Liver (tissue), 7 donors: ENCODE measurements at regions not wholly inside any gene's neighbourhood (a gene's known extent, or its start where the extent isn't known, plus 50 kb on each side); places are given as distances from the start of the nearest gene placed in this dataset.

ENCODE experiments used
- DNase-seq: peaks from one replicate; pipeline ENCODE4 v3.0.0-alpha.2; 2017; ENCODE audit warnings: low spot score
- H3K27ac ChIP-seq, 2 donors: one replicate each; pipeline ENCODE4 v1.7.0; 2013; ENCODE audit warnings: inconsistent platforms in 2 of 2, low read length in 2 of 2, control low read depth in 1 of 2, low read depth in 1 of 2, mild to moderate bottlenecking in 1 of 2
- H3K27me3 ChIP-seq, 4 donors: one replicate each; pipeline versions ENCODE4 v1.6.1 to v1.7.0; 2013; ENCODE audit warnings: low read length in 3 of 4, inconsistent platforms in 1 of 4, mild to moderate bottlenecking in 1 of 4, moderate library complexity in 1 of 4; ENCODE audit not compliant: control insufficient read depth in 4 of 4, insufficient read depth in 4 of 4
- H3K36me3 ChIP-seq, 4 donors: one replicate each; pipeline versions ENCODE4 v1.6.1 to v1.7.0; 2013; ENCODE audit warnings: low read length in 3 of 4, mild to moderate bottlenecking in 3 of 4, low read depth in 1 of 4, moderate library complexity in 1 of 4; ENCODE audit not compliant: control insufficient read depth in 4 of 4, insufficient read depth in 3 of 4
- H3K4me1 ChIP-seq, 4 donors: one replicate each; pipeline versions ENCODE4 v1.6.1 to v1.7.0; 2013; ENCODE audit warnings: low read length in 3 of 4, mild to moderate bottlenecking in 3 of 4, moderate library complexity in 1 of 4; ENCODE audit not compliant: control insufficient read depth in 4 of 4, insufficient read depth in 4 of 4
- H3K4me3 ChIP-seq, 3 donors: one replicate each; pipeline versions ENCODE4 v1.6.1 to v1.7.0; 2013; ENCODE audit warnings: low read length in 3 of 3, control low read depth in 1 of 3, low read depth in 1 of 3, mild to moderate bottlenecking in 1 of 3
- H3K9ac ChIP-seq, 2 donors: one replicate each; pipeline ENCODE4 v1.7.0; 2013; ENCODE audit warnings: low read length in 2 of 2, mild to moderate bottlenecking in 2 of 2, moderate library complexity in 2 of 2, control low read depth in 1 of 2, low read depth in 1 of 2
- H3K9me3 ChIP-seq, 4 donors: one replicate each; pipeline versions ENCODE4 v1.6.1 to v1.7.0; 2013; ENCODE audit warnings: low read length in 3 of 4; ENCODE audit not compliant: control insufficient read depth in 4 of 4
- ATF3 ChIP-seq: IDR thresholded peaks from 2 replicates; pipeline ENCODE4 v1.6.1; 2016; ENCODE audit warnings: antibody characterized with exemption
- EGR1 ChIP-seq, 2 donors: IDR thresholded peaks; 2 replicates each; pipeline ENCODE4 v1.6.1; 2016 to 2018; ENCODE audit warnings: antibody characterized with exemption in 2 of 2, low read depth in 2 of 2
- FOXA1 ChIP-seq: IDR thresholded peaks from 2 replicates; pipeline ENCODE4 v1.6.1; 2016; ENCODE audit warnings: antibody characterized with exemption
- FOXA2 ChIP-seq: IDR thresholded peaks from 2 replicates; pipeline ENCODE4 v1.6.1; 2016; ENCODE audit warnings: antibody characterized with exemption
- GABPA ChIP-seq, 2 donors: IDR thresholded peaks in 1 of 2; conservative IDR thresholded peaks in 1 of 2; 2 replicates each; pipeline ENCODE4 v1.6.1; 2016; ENCODE audit warnings: antibody characterized with exemption in 2 of 2, mild to moderate bottlenecking in 1 of 2, moderate library complexity in 1 of 2
- HNF4A ChIP-seq, 2 donors: conservative IDR thresholded peaks; 2 replicates each; pipeline ENCODE4 v1.6.1; 2016; ENCODE audit warnings: antibody characterized with exemption in 2 of 2, mild to moderate bottlenecking in 2 of 2
- JUND ChIP-seq, 2 donors: IDR thresholded peaks; 2 replicates each; pipeline ENCODE4 v1.6.1; 2016; ENCODE audit warnings: antibody characterized with exemption in 2 of 2
- NR2F2 ChIP-seq: IDR thresholded peaks from 2 replicates; pipeline ENCODE4 v1.6.1; 2016; ENCODE audit warnings: antibody characterized with exemption
- REST ChIP-seq: IDR thresholded peaks from 2 replicates; pipeline ENCODE4 v1.6.1; 2016; ENCODE audit warnings: antibody characterized with exemption, mild to moderate bottlenecking
- RXRA ChIP-seq, 2 donors: IDR thresholded peaks; 2 replicates each; pipeline ENCODE4 v1.6.1; 2017 to 2018; ENCODE audit warnings: antibody characterized with exemption in 2 of 2, mild to moderate bottlenecking in 1 of 2
- SP1 ChIP-seq: IDR thresholded peaks from 2 replicates; pipeline ENCODE4 v1.6.1; 2018; ENCODE audit warnings: antibody characterized with exemption, mild to moderate bottlenecking
- TAF1 ChIP-seq: conservative IDR thresholded peaks from 2 replicates; pipeline ENCODE4 v1.6.1; 2016; ENCODE audit warnings: antibody characterized with exemption, mild to moderate bottlenecking
- YY1 ChIP-seq: IDR thresholded peaks from 2 replicates; pipeline ENCODE4 v1.6.1; 2016; ENCODE audit warnings: antibody characterized with exemption, mild to moderate bottlenecking
- ZBTB33 ChIP-seq: IDR thresholded peaks from 2 replicates; pipeline ENCODE4 v1.6.1; 2016; ENCODE audit warnings: antibody characterized with exemption
- WGBS: extraction: QIAGEN DNeasy Blood & Tissue Kit; methylation state at CpG from one replicate; pipeline ENCODE4 v1.1.7; 2013; 5-methylcytosine and 5-hydroxymethylcytosine counted together
- donor health status: healthy.
- donor health status: healthy.
- donor health status: healthy.
- donor health status: healthy.

- TF ChIP-seq ZBTB33 (no peak), YY1 (no peak)
These were observed 1372.1 kb upstream of the SEL1L start (continued) for GRCh38 chr14:82905762-82906161.

- no peak for DNase-seq
- Histone ChIP-seq H3K36me3 (no peaks in the 10 kb centered on the region), H3K27me3 (no peaks in the 10 kb centered on the region), H3K4me1 (no peaks in the 10 kb centered on the region), H3K27ac (no peak overlapping the region), H3K9me3 (no peaks in the 10 kb centered on the region), H3K4me3 (no peak overlapping the region), H3K9ac (no peak overlapping the region)
- 36% methylated on average over 2 of the region's 2 CpGs for WGBS
- TF ChIP-seq ATF3 (no peak), SP1 (no peak), HNF4A (conservative IDR thresholded peaks at IDR 0.05) (no peak), FOXA2 (no peak), FOXA1 (no peak), EGR1 (IDR thresholded peaks at IDR 0.05; ENCODE audit: low read depth in 2 of 2) (no peak), RXRA (IDR thresholded peaks at IDR 0.05) (no peak)
These were observed 1378.3 kb upstream of the SEL1L start for GRCh38 chr14:82911930-82912329.

GRCh38 chr14:82913396-82913795, 1379.7 kb upstream of the SEL1L start:
- H3K9me3 ChIP-seq, result no peaks in the 10 kb centered on the region
- H3K27ac ChIP-seq, result no peak overlapping the region
- TF ChIP-seq FOXA2 (no peak), TAF1 (no peak), GABPA (IDR thresholded peaks at IDR 0.05 in 1 of 2, conservative IDR thresholded peaks at IDR 0.05 in 1 of 2) (no peak), ATF3 (no peak), EGR1 (IDR thresholded peaks at IDR 0.05; ENCODE audit: low read depth in 2 of 2) (no peak)
- no peak for DNase-seq
- H3K9ac ChIP-seq, result no peak overlapping the region
- H3K4me1 ChIP-seq, result no peaks in the 10 kb centered on the region
- no peaks in the 10 kb centered on the region for H3K36me3 ChIP-seq
- no peaks in the 10 kb centered on the region for H3K27me3 ChIP-seq
- H3K4me3 ChIP-seq, result no peak overlapping the region

GRCh38 chr14:82915381-82915780, 1381.7 kb upstream of the SEL1L start:
- no peak for DNase-seq
- Histone ChIP-seq H3K9me3 (no peaks in the 10 kb centered on the region), H3K27ac (no peak overlapping the region), H3K27me3 (no peaks in the 10 kb centered on the region), H3K4me3 (no peak overlapping the region), H3K36me3 (no peaks in the 10 kb centered on the region), H3K4me1 (no peaks in the 10 kb centered on the region), H3K9ac (no peak overlapping the region)
- 74% methylated on average over 3 of the region's 3 CpGs for WGBS
- TF ChIP-seq YY1, result no peak
- TF ChIP-seq GABPA (IDR thresholded peaks at IDR 0.05 in 1 of 2, conservative IDR thresholded peaks at IDR 0.05 in 1 of 2), result no peak
- no peak for TF ChIP-seq REST
- no peak for TF ChIP-seq NR2F2
- no peak for TF ChIP-seq EGR1 (IDR thresholded peaks at IDR 0.05; ENCODE audit: low read depth in 2 of 2)
- no peak for TF ChIP-seq JUND (IDR thresholded peaks at IDR 0.05)
